ELR (cell line): ENCODE measurements at regions not wholly inside any gene's neighbourhood (a gene's known extent, or its start where the extent isn't known, plus 50 kb on each side); places are given as distances from the start of the nearest gene placed in this dataset.
"Not testable (repeated sequence)": the region's sequence is repeated elsewhere in the genome, so short reads cannot be mapped to it uniquely, and the experiment has no call there.

Experiments used
- DNase-seq: peaks from one replicate; pipeline ENCODE4 v3.0.0-alpha.2; 2015; ENCODE audit warnings: low read depth

- DNase-seq = no peak
Measured at GRCh38 chr20:53693262-53693871, 99.7 kb upstream of the ZNF217 start.

- DNase-seq = peak; percentile 61
Measured at GRCh38 chr20:53692465-53693067, 98.9 kb upstream of the ZNF217 start.

GRCh38 chr20:53691811-53692192 is 98.2 kb upstream of the ZNF217 start:
- DNase-seq = no peak

- DNase-seq = peak; percentile 41
Measured at GRCh38 chr20:53691060-53691810, 97.6 kb upstream of the ZNF217 start.

GRCh38 chr20:53688085-53688484 is 94.4 kb upstream of the ZNF217 start:
- no peak for DNase-seq

GRCh38 chr20:53685070-53685595 is 91.5 kb upstream of the ZNF217 start:
- no peak for DNase-seq

- no peak for DNase-seq
Measured at GRCh38 chr20:53683506-53683905, 89.9 kb upstream of the ZNF217 start.

GRCh38 chr20:53681352-53682212 is 87.9 kb upstream of the ZNF217 start:
- DNase-seq = no peak

- no peak for DNase-seq
Measured at GRCh38 chr20:53679597-53680309, 86.1 kb upstream of the ZNF217 start.

GRCh38 chr20:53678990-53679596 is 85.5 kb upstream of the ZNF217 start:
- DNase-seq = no peak

GRCh38 chr20:53678315-53678989 is 84.8 kb upstream of the ZNF217 start:
- no peak for DNase-seq

GRCh38 chr20:53677447-53678314 is 84.0 kb upstream of the ZNF217 start:
- no peak for DNase-seq

- no peak for DNase-seq
Measured at GRCh38 chr20:53676987-53677386, 83.3 kb upstream of the ZNF217 start.

GRCh38 chr20:53676519-53676822 is 82.8 kb upstream of the ZNF217 start:
- DNase-seq = no peak

- peak; percentile 66 for DNase-seq
Measured at GRCh38 chr20:53672484-53673129, 79.0 kb upstream of the ZNF217 start.

- DNase-seq = no peak
Measured at GRCh38 chr20:53671370-53671769, 77.7 kb upstream of the ZNF217 start.

- not testable (repeated sequence) for DNase-seq
Measured at GRCh38 chr20:53669517-53670313, 76.1 kb upstream of the ZNF217 start.

- DNase-seq = no peak
Measured at GRCh38 chr20:53668992-53669391, 75.4 kb upstream of the ZNF217 start.
